Body of pancreas (tissue), 4 donors: ENCODE measurements at regions not wholly inside any gene's neighbourhood (a gene's known extent, or its start where the extent isn't known, plus 50 kb on each side); places are given as distances from the start of the nearest gene placed in this dataset.
A peak's percentile ranks its signal among the peaks of the same experiment; 100 is the strongest.

Experiments used
- ATAC-seq: fragments of 150-250 bp; one replicate; pipeline ENCODE4 v1.9.1; 2016
- DNase-seq, 4 donors: peaks; one replicate each; pipeline ENCODE4 v3.0.0-alpha.2; 2019
- H3K27ac ChIP-seq, 4 donors: fragments of 200-600 bp; sonication (generic); 1 replicate in 3 of 4; 2 replicates in 1 of 4; pipeline versions ENCODE4 v1.5.1 to v1.6.1; 2016 to 2019; ENCODE audit warnings: mild to moderate bottlenecking in 1 of 4, mixed read lengths in 1 of 4, moderate library complexity in 1 of 4
- H3K27me3 ChIP-seq, 2 donors: fragments of 200-600 bp; sonication (generic); one replicate each; pipeline ENCODE4 v1.6.0; 2016; ENCODE audit warnings: mild to moderate bottlenecking in 1 of 2
- H3K36me3 ChIP-seq, 2 donors: fragments of 200-600 bp; sonication (generic); replicated peaks in 1 of 2; 2 replicates each; pipeline ENCODE4 v1.5.1; 2016; ENCODE audit warnings: low read depth in 2 of 2; ENCODE audit not compliant: insufficient read depth in 1 of 2
- H3K4me1 ChIP-seq: fragments of 200-600 bp; sonication (generic); one replicate; pipeline ENCODE4 v1.6.0; 2016
- H3K4me3 ChIP-seq, 2 donors: fragments of 200-600 bp; sonication (generic); 1 replicate in 1 of 2; 2 replicates in 1 of 2; pipeline ENCODE4 v1.5.1; 2016 to 2019
- H3K9me3 ChIP-seq, 3 donors: fragments of 200-600 bp; sonication (generic); 1 replicate in 2 of 3; 2 replicates in 1 of 3; pipeline ENCODE4 v1.5.1; 2016
- POLR2A ChIP-seq, 3 donors: fragments of 450-650 bp; IDR thresholded peaks; one replicate each; pipeline ENCODE4 v1.6.1; 2016; ENCODE audit warnings: antibody characterized with exemption in 3 of 3, mild to moderate bottlenecking in 2 of 3
- WGBS, 2 donors: methylation state at CpG; one replicate each; pipeline ENCODE4 v1.1.5; 2017; 5-methylcytosine and 5-hydroxymethylcytosine counted together
- intact Hi-C: fragments of 100-400 bp; cut with DNase I; formaldehyde crosslinking; loops from one replicate; pipeline ENCODE4 v1.15.1; 2023
- TF ChIP-seq, protein P1 (sequence below), 7 experiments: fragments of 450-650 bp in 4 of 7; fragments of 200-600 bp in 3 of 7; sonication (generic) in 3 of 7; IDR thresholded peaks; one replicate each; pipeline ENCODE4 v1.5.1; 2016 to 2019; ENCODE audit warnings: antibody characterized with exemption in 7 of 7

DNA sequence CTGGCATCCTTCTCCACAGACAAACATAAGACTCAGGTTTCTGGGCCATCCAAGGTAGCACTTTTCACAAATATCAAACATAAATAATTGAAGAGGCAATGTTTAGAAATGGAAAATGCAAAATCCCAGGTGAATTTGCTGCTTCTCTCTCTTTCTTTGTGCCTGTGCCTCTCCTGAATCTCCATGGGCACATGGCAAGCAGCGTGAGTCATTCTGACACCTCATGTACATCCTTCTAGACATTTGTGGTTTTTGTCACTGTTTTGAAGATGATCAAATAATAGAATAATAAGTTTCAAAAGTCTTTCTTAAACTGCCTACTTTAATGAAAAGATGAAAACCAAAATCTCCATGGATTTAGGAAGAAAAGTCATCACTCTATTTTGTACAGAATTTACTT lies 60.3 kb upstream of the RAB11FIP2 start:
- H3K4me3 ChIP-seq, result no peak overlapping the region
- H3K27me3 ChIP-seq, result no peaks in the 10 kb centered on the region
- WGBS, 2 donors, result 85 to 91% methylated on average over 1 of the region's 1 CpG
- no peaks in the 10 kb centered on the region for H3K36me3 ChIP-seq
- TF ChIP-seq POLR2A (IDR thresholded peaks at IDR 0.05), result no peak
- TF ChIP-seq, protein P1, sequence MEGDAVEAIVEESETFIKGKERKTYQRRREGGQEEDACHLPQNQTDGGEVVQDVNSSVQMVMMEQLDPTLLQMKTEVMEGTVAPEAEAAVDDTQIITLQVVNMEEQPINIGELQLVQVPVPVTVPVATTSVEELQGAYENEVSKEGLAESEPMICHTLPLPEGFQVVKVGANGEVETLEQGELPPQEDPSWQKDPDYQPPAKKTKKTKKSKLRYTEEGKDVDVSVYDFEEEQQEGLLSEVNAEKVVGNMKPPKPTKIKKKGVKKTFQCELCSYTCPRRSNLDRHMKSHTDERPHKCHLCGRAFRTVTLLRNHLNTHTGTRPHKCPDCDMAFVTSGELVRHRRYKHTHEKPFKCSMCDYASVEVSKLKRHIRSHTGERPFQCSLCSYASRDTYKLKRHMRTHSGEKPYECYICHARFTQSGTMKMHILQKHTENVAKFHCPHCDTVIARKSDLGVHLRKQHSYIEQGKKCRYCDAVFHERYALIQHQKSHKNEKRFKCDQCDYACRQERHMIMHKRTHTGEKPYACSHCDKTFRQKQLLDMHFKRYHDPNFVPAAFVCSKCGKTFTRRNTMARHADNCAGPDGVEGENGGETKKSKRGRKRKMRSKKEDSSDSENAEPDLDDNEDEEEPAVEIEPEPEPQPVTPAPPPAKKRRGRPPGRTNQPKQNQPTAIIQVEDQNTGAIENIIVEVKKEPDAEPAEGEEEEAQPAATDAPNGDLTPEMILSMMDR (IDR thresholded peaks at IDR 0.05), result no peak
- H3K27ac ChIP-seq, result no peak overlapping the region
- no peak for ATAC-seq
- H3K4me1 ChIP-seq, result no peaks in the 10 kb centered on the region
- no peak for DNase-seq
- intact Hi-C loops, result loop anchor here (10.0 kb wide), 1 partner anchor 562 kb away; the partner anchor contains the start of gene EMX2
- no peaks in the 10 kb centered on the region for H3K9me3 ChIP-seq

DNA sequence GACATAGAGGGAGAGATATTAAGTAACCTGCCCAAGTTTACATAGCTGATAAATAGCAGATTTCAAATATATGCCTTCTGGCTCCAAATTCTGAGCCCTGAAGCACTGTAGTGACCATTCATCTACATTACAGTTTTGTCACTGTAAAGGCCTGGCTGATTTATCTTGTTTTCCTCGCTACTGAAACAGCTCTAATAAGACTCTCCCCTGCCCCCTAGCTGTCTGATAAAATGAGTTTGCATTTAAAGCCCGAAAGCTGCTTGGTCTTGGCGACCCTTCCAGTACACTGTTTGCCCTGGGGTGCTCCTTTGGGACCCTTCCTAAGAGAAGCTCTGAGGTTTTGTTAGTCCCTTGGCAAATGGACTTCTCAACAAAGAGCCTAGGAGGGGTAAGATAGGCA lies 59.7 kb upstream of the RAB11FIP2 start:
- no peak for TF ChIP-seq POLR2A (IDR thresholded peaks at IDR 0.05)
- TF ChIP-seq, protein P1 (IDR thresholded peaks at IDR 0.05), result peak; percentile 10 to 57 (median 45)
- no peaks in the 10 kb centered on the region for H3K27me3 ChIP-seq
- no peaks in the 10 kb centered on the region for H3K36me3 ChIP-seq
- no peaks in the 10 kb centered on the region for H3K4me1 ChIP-seq
- ATAC-seq (no peak), DNase-seq (peak in 2 of 4 donors; percentile 23 to 48)
- intact Hi-C loops, result loop anchor here (10.0 kb wide), 1 partner anchor 562 kb away; the partner anchor contains the start of gene EMX2
- H3K4me3 ChIP-seq, result no peak overlapping the region
- H3K27ac ChIP-seq, result no peak overlapping the region
- no peaks in the 10 kb centered on the region for H3K9me3 ChIP-seq
- WGBS, 2 donors, result 33 to 34% methylated on average over 3 of the region's 3 CpGs

GRCh38 chr10:118102121-118102520 lies 55.4 kb upstream of the RAB11FIP2 start:
- no peak overlapping the region for H3K27ac ChIP-seq
- DNase-seq (no peak), ATAC-seq (no peak)
- no peaks in the 10 kb centered on the region for H3K27me3 ChIP-seq
- no peak for TF ChIP-seq POLR2A (IDR thresholded peaks at IDR 0.05)
- TF ChIP-seq, protein P1 (IDR thresholded peaks at IDR 0.05), result no peak
- WGBS, 2 donors, result 59 to 69% methylated on average over 1 of the region's 1 CpG
- H3K4me1 ChIP-seq, result no peaks in the 10 kb centered on the region
- no peaks in the 10 kb centered on the region for H3K9me3 ChIP-seq
- intact Hi-C loops, result loop anchor here (10.0 kb wide), 1 partner anchor 557 kb away; the partner anchor contains the start of gene EMX2
- no peak overlapping the region for H3K4me3 ChIP-seq
- H3K36me3 ChIP-seq, result no peaks in the 10 kb centered on the region

GRCh38 chr10:118101501-118101900 lies 54.8 kb upstream of the RAB11FIP2 start:
- no peak overlapping the region for H3K4me3 ChIP-seq
- no peaks in the 10 kb centered on the region for H3K27me3 ChIP-seq
- ATAC-seq, result no peak
- no peak for TF ChIP-seq POLR2A (IDR thresholded peaks at IDR 0.05)
- TF ChIP-seq, protein P1 (IDR thresholded peaks at IDR 0.05), result no peak
- H3K9me3 ChIP-seq, result no peaks in the 10 kb centered on the region
- no peaks in the 10 kb centered on the region for H3K4me1 ChIP-seq
- intact Hi-C loops, result loop anchor here (10.0 kb wide), 1 partner anchor 557 kb away; the partner anchor contains the start of gene EMX2
- H3K36me3 ChIP-seq, result no peaks in the 10 kb centered on the region
- whole genome bisulfite sequencing, 2 donors, result 86 to 87% methylated on average over 3 of the region's 3 CpGs
- no peak for DNase-seq
- H3K27ac ChIP-seq, result no peak overlapping the region
